Natural killer cell (primary cell): ENCODE measurements at regions not wholly inside any gene's neighbourhood (a gene's known extent, or its start where the extent isn't known, plus 50 kb on each side); places are given as distances from the start of the nearest gene placed in this dataset.

Experiments used
- ATAC-seq, 3 donors: fragments of 150-1000 bp in 2 of 3; fragments of 200-7000 bp in 1 of 3; cut with Tn5 transposase; 1 replicate in 1 of 3; 2 replicates in 2 of 3; pipeline ENCODE4 v1.10.0; 2021; ENCODE audit warnings: mild to moderate bottlenecking in 2 of 3, moderate library complexity in 2 of 3
- DNase-seq, 2 donors: peaks; one replicate each; pipeline versions ENCODE4 v3.0.0 to v3.0.0-alpha.2; 2013 to 2021; ENCODE audit warnings: mixed read lengths in 1 of 2
- H3K27ac ChIP-seq: one replicate; pipeline ENCODE4 v1.5.1; 2013; ENCODE audit warnings: mild to moderate bottlenecking, low read length
- H3K27me3 ChIP-seq: one replicate; pipeline ENCODE4 v1.6.1; 2013; ENCODE audit warnings: low read length; ENCODE audit not compliant: control insufficient read depth, insufficient read depth
- H3K36me3 ChIP-seq: one replicate; pipeline ENCODE4 v1.6.1; 2013; ENCODE audit warnings: low read length; ENCODE audit not compliant: control insufficient read depth, insufficient read depth
- H3K4me1 ChIP-seq: one replicate; pipeline ENCODE4 v1.6.1; 2013; ENCODE audit warnings: low read length; ENCODE audit not compliant: control insufficient read depth, insufficient read depth
- H3K4me3 ChIP-seq: one replicate; pipeline ENCODE4 v1.5.1; 2013; ENCODE audit warnings: low read length
- H3K9me3 ChIP-seq: one replicate; pipeline ENCODE4 v1.6.1; 2013; ENCODE audit warnings: low read length; ENCODE audit not compliant: control insufficient read depth, insufficient read depth
- H3K27ac Mint-ChIP-seq, 2 donors: one replicate each; pipeline ENCODE4 v1.8.0; 2022; ENCODE audit warnings: mild to moderate bottlenecking in 2 of 2, mixed read lengths in 2 of 2, moderate library complexity in 1 of 2
- H3K27me3 Mint-ChIP-seq, 2 donors: one replicate each; pipeline ENCODE4 v1.8.0; 2022; ENCODE audit warnings: low read depth in 2 of 2, mixed read lengths in 2 of 2
- H3K36me3 Mint-ChIP-seq: one replicate; pipeline ENCODE4 v1.8.0; 2022; ENCODE audit warnings: mixed read lengths
- H3K4me1 Mint-ChIP-seq, 2 donors: one replicate each; pipeline ENCODE4 v1.8.0; 2022; ENCODE audit warnings: mixed read lengths in 2 of 2
- H3K4me3 Mint-ChIP-seq: one replicate; pipeline ENCODE4 v1.8.0; 2022; ENCODE audit warnings: mild to moderate bottlenecking, moderate library complexity, mixed read lengths
- H3K9me3 Mint-ChIP-seq, 2 donors: one replicate each; pipeline ENCODE4 v1.8.0; 2022; ENCODE audit warnings: mixed read lengths in 2 of 2
- WGBS: methylation state at CpG from one replicate; pipeline ENCODE4 v1.1.7; 2013; ENCODE audit warnings: missing lambda C conversion rate; ENCODE audit not compliant: insufficient coverage; 5-methylcytosine and 5-hydroxymethylcytosine counted together
- intact Hi-C: fragments of 100-400 bp; cut with micrococcal nuclease; formaldehyde crosslinking; loops from one replicate; pipeline ENCODE4 v1.14.2; 2022
- TF ChIP-seq, protein P1 (sequence below): fragments of 200-600 bp; IDR thresholded peaks from one replicate; pipeline ENCODE4 v1.8.0; 2022; ENCODE audit warnings: antibody characterized with exemption

DNA sequence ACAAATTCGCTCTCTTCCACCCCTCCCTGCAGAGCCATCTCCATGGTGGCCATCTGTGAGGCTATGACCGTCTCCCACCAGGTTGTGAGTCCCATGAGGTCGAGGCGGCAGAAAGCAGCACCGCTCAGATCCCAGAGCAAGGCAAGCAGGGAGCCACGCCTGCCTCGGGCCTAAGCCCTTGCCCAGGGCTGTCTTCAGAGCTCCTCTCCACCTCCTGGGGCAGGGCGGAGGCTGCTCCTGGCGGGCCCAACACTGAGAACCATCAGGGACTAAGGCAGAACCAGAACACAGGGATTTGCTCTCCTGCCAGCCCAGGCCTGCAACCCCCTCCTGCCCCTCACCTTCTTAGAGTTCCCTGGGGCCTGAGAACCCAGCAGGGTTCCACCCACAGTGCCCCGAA lies 80.9 kb upstream of the WNT11 start:
- ATAC-seq (no peak), DNase-seq (no peak)
- H3K36me3 ChIP-seq = no peaks in the 10 kb centered on the region
- no peak overlapping the region for H3K4me3 ChIP-seq
- Mint-ChIP-seq H3K4me1 (peaks cover 0 to 24% of the 10 kb centered on the region in 2 donors), H3K27me3 (no peaks in the 10 kb centered on the region), H3K27ac (peak overlapping the region in 1 of 2 donors; percentile 15), H3K4me3 (no peak overlapping the region), H3K9me3 (no peaks in the 10 kb centered on the region), H3K36me3 (no peaks in the 10 kb centered on the region)
- intact Hi-C loops = no loop called here
- WGBS = 96% methylated on average over 10 of the region's 10 CpGs
- H3K27ac ChIP-seq = no peak overlapping the region
- H3K4me1 ChIP-seq = peaks cover 34% of the 10 kb centered on the region
- TF ChIP-seq, protein P1, sequence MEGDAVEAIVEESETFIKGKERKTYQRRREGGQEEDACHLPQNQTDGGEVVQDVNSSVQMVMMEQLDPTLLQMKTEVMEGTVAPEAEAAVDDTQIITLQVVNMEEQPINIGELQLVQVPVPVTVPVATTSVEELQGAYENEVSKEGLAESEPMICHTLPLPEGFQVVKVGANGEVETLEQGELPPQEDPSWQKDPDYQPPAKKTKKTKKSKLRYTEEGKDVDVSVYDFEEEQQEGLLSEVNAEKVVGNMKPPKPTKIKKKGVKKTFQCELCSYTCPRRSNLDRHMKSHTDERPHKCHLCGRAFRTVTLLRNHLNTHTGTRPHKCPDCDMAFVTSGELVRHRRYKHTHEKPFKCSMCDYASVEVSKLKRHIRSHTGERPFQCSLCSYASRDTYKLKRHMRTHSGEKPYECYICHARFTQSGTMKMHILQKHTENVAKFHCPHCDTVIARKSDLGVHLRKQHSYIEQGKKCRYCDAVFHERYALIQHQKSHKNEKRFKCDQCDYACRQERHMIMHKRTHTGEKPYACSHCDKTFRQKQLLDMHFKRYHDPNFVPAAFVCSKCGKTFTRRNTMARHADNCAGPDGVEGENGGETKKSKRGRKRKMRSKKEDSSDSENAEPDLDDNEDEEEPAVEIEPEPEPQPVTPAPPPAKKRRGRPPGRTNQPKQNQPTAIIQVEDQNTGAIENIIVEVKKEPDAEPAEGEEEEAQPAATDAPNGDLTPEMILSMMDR = no peak
- no peaks in the 10 kb centered on the region for H3K27me3 ChIP-seq
- H3K9me3 ChIP-seq = no peaks in the 10 kb centered on the region

DNA sequence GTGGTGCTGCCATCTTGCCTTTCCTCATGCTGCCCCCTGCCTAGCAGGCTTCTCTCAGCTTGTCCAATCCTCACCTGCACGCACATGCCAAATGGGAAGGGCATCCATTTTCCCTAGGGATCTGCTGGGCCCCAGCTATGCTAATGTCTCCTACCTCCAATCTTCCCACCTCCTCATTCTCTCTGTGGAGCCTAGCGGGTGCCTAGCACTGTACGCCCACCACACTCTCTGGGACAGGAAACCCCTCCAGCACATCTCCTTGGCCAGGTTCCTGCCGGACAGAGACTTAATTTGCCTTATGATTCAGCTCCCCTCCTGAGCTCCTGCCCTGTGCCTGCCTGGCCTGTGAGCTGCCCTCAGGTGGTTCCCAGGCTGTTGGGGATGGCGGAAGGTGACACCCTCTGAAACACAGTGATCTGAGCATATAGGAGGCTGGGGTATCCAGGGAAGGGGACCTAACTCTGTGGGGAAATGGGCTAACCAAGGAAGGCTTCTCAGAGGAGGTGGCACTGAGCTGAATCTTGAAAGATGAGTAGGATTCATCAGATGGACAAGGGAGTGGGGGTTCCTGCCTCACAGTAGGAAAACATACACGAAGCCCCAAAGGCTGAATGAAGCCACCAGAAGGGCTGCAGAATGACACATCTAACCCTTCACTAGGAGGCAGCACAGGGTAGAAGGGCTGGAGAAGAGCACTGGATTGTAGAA lies 79.2 kb upstream of the WNT11 start:
- H3K27ac Mint-ChIP-seq = no peak overlapping the region

DNA sequence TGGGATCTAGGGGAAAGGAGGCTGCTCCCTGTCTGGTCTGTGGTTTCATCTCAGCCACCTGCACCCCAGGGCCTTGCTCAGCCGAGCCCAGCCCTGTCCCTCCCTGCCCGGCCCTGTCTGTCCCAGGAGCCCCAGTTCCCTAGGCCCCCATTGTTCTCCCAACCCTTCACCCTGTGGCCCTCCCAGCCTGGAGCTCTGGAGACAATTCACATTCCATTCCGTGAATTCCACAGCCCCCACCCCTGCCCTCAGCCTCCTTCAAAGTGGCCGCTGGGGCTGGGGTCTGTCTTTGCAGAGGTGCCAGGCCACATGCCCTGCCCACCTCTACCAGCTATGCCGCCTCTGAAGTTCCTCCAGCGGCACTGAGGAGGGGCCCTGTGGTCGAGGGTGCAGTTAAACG lies 77.9 kb upstream of the WNT11 start:
- Histone ChIP-seq H3K9me3 (no peaks in the 10 kb centered on the region), H3K4me1 (peaks cover 34% of the 10 kb centered on the region), H3K36me3 (no peaks in the 10 kb centered on the region), H3K27me3 (no peaks in the 10 kb centered on the region), H3K4me3 (no peak overlapping the region), H3K27ac (no peak overlapping the region)
- peaks cover 0 to 27% of the 10 kb centered on the region in 2 donors for H3K4me1 Mint-ChIP-seq
- TF ChIP-seq, protein P1 = no peak
- H3K36me3 Mint-ChIP-seq = no peaks in the 10 kb centered on the region
- WGBS = 73% methylated on average over 8 of the region's 8 CpGs
- intact Hi-C loops = no loop called here
- no peaks in the 10 kb centered on the region for H3K27me3 Mint-ChIP-seq
- no peaks in the 10 kb centered on the region for H3K9me3 Mint-ChIP-seq
- no peak for DNase-seq
- ATAC-seq = no peak
- no peak overlapping the region for H3K27ac Mint-ChIP-seq
- H3K4me3 Mint-ChIP-seq = no peak overlapping the region

More for the DNA sequence above, 79.2 kb upstream of the WNT11 start:
- DNase-seq (no peak), ATAC-seq (no peak)
- TF ChIP-seq, protein P1 = no peak
- no peak overlapping the region for H3K27ac ChIP-seq
- H3K4me3 ChIP-seq = no peak overlapping the region
- no peaks in the 10 kb centered on the region for H3K27me3 ChIP-seq
- no peaks in the 10 kb centered on the region for H3K9me3 ChIP-seq
- H3K4me1 ChIP-seq = peaks cover 34% of the 10 kb centered on the region
- Mint-ChIP-seq H3K4me3 (no peak overlapping the region), H3K36me3 (no peaks in the 10 kb centered on the region), H3K4me1 (peaks cover 0 to 27% of the 10 kb centered on the region in 2 donors), H3K9me3 (no peaks in the 10 kb centered on the region), H3K27me3 (no peaks in the 10 kb centered on the region)
- intact Hi-C loops = no loop called here
- H3K36me3 ChIP-seq = no peaks in the 10 kb centered on the region
- WGBS = 94% methylated on average over 6 of the region's 6 CpGs
